ENCODE measurements at regions not wholly inside any gene's neighbourhood (a gene's known extent, or its start where the extent isn't known, plus 50 kb on each side); places are given as distances from the start of the nearest gene placed in this dataset.
"Not testable (repeated sequence)": the region's sequence is repeated elsewhere in the genome, so short reads cannot be mapped to it uniquely, and the experiment has no call there.

DNA sequence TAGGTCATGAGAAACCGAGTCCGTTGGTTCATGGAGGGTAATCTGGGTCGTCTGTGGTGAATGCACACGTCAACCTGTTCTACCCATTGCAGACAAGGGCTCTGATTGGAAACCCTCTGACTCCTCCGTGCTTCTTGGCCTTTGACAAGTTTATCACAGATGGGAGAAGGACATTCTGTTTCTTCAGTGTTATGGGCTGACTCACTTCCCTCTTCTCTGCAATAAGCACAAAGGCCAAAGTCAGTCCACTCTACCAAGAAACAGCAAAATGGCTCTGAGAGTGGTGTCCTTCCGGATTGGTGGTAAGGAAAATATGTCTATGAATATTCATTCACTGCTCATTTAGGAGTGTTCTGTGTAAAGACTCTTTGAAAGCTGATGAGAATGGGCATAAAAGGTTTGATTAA is 89.3 kb downstream of the FEM1C start:
- CTCF ChIA-PET = no interaction called here

DNA sequence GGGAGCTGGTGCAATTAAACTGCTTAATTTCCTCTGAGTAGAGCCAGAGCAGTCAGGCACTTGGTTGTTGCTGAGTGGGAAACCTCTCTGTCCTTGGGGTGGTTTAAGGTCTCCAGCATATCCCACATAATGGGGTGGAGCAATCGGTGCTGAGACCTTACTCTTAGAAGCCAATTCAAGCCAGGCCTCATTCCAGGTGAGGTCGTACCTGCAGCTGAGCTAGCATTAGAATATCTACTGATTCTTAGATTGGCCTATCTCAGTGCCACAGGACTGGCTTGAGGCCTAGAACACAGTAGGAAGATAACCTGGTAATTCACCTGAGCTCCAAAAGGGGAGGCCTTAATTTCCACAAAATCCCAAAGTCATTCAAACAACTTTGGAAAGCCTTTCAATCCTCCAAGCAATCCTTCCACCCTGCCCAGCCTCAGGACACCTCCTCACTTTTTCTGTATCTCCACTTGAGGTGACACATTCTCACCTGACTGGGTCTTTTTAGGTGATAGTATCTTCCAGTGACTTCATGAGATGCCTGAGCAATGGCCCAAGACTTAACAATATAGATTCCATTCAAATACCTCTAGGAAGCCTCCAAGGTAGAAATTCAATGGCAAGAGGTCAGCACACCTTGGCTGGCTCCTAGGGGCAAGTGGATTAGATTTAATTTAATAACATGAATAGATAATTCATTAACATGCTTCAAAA is 91.0 kb downstream of the FEM1C start:
- no peak for DNase-seq (ENCODE audit: extremely low spot score)
- ChIA-PET CTCF (no interaction called here), POLR2A (no interaction called here)
- TF ChIP-seq L3MBTL2 (conservative IDR thresholded peaks at IDR 0.05) (no peak), CTBP1 (IDR thresholded peaks at IDR 0.05; ENCODE audit: borderline replicate concordance) (no peak), BHLHE40 (IDR thresholded peaks at IDR 0.05; ENCODE audit: borderline replicate concordance) (no peak), FOXA1 (IDR thresholded peaks at IDR 0.05) (no peak), FOXK2 (IDR thresholded peaks at IDR 0.05) (no peak)
- TF ChIP-seq, protein P1, sequence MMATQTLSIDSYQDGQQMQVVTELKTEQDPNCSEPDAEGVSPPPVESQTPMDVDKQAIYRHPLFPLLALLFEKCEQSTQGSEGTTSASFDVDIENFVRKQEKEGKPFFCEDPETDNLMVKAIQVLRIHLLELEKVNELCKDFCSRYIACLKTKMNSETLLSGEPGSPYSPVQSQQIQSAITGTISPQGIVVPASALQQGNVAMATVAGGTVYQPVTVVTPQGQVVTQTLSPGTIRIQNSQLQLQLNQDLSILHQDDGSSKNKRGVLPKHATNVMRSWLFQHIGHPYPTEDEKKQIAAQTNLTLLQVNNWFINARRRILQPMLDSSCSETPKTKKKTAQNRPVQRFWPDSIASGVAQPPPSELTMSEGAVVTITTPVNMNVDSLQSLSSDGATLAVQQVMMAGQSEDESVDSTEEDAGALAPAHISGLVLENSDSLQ (IDR thresholded peaks at IDR 0.05) = no peak

More for the DNA sequence above, 89.3 kb downstream of the FEM1C start:
- no peak for DNase-seq (ENCODE audit: extremely low spot score)
- TF ChIP-seq, protein P1 (IDR thresholded peaks at IDR 0.05) = no peak
- TF ChIP-seq NFRKB (IDR thresholded peaks at IDR 0.05) = no peak
- TF ChIP-seq BHLHE40 (IDR thresholded peaks at IDR 0.05; ENCODE audit: borderline replicate concordance) = no peak
- TF ChIP-seq ARNT (IDR thresholded peaks at IDR 0.05) = no peak
- no peak for TF ChIP-seq L3MBTL2 (conservative IDR thresholded peaks at IDR 0.05)
- no peak for TF ChIP-seq TARDBP (IDR thresholded peaks at IDR 0.05)
- TF ChIP-seq SUZ12 (IDR thresholded peaks at IDR 0.05) = no peak
- no peak for TF ChIP-seq SP1 (IDR thresholded peaks at IDR 0.05)
- no peak for TF ChIP-seq LEF1 (IDR thresholded peaks at IDR 0.05; ENCODE audit: borderline replicate concordance)
- no peak for TF ChIP-seq ELF4 (IDR thresholded peaks at IDR 0.05)
- TF ChIP-seq FOXK2 (IDR thresholded peaks at IDR 0.05) = no peak
- TF ChIP-seq HDGF (IDR thresholded peaks at IDR 0.05; ENCODE audit: borderline replicate concordance) = no peak
- TF ChIP-seq CTBP1 (IDR thresholded peaks at IDR 0.05; ENCODE audit: borderline replicate concordance) = no peak
- TF ChIP-seq ZNF384 (IDR thresholded peaks at IDR 0.05) = no peak
- TF ChIP-seq FOXM1 (IDR thresholded peaks at IDR 0.05; ENCODE audit: borderline replicate concordance) = no peak
- POLR2A ChIA-PET = no interaction called here

DNA sequence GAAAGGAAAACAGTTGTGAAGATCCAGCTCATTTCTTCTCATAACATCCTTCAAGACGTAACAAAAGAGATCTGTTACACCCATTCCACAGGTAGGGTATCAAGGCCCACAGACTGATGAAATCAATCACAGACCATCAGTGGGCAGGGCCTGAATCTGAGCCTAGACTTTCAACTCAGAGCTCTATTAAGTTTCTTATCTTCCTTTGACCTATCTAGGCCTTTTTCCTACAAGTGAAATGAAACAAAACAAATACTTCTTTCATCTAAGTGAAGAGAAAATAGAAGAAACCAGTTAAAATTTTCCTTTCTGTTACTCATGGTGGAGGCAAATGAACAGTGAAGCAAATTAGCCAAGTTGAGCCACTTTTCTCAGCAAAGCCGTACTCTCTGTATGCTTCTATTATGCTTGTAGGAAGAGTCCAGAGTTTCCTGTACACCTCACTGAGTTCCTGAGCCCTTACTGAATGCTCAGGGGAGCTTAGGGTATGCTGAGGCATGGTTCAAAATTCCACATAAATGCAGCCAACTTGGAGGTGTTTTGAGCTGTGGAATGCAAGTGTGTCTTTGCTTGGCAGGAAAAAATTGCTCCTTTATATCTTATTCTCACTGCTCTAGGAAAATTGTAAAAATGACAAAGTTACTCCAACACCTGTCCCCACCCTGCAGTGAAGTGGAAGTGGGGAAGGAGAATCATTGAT is 91.9 kb downstream of the FEM1C start:
- ChIA-PET POLR2A (no interaction called here), CTCF (interaction anchor here (0.6 kb wide), 1 partner anchor 19 kb away, joined by 3 read pairs; no protein-coding TSS in a partner anchor)
- TF ChIP-seq SP1 (IDR thresholded peaks at IDR 0.05) (no peak), ARNT (IDR thresholded peaks at IDR 0.05) (no peak), SUZ12 (IDR thresholded peaks at IDR 0.05) (no peak), FOXM1 (IDR thresholded peaks at IDR 0.05; ENCODE audit: borderline replicate concordance) (no peak), FOXK2 (IDR thresholded peaks at IDR 0.05) (no peak)
- no peak for DNase-seq (ENCODE audit: extremely low spot score)

DNA sequence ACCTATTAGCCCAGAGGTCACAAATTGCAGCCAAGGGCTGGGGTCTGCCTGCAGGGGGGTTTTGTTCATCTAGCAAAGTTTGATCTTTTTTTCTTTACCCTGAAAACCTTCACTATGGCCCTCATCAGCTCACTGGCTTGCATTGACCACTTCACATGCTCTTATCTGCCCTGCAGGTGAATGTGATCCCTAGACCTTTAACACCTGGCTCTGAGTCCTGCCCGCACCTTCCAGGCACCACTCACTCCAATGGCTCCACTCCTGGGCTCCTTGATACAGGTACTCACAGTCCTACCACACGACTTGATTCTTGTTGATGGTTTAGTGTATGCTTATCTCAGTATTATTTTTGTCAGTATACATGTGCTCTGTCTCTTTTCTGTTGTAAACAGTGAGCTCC is 92.5 kb downstream of the FEM1C start:
- POLR2A ChIA-PET = no interaction called here

DNA sequence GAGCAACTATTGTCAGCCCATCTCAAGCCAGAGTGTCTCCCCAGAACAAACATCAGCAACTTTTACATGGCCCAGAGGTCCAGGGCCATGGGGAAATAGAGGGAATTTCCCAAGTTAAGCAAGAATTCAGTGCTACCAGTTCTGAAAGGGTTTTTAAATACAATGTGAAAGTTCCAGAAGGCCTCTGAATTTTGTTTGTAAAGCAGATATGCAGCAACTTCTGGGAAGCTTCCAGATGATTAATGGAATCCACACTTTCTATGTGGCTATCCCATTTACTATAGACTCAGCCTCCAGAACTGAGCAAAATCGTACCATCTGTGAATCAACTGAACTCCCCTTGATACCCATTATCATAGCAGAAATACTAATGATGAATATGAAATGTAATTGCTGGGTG is 93.8 kb downstream of the FEM1C start:
- CTCF ChIA-PET = interaction anchor here (0.8 kb wide), 1 partner anchor 26 kb away, joined by 3 read pairs; no protein-coding TSS in a partner anchor
- POLR2A ChIA-PET = no interaction called here
- no peak for DNase-seq (ENCODE audit: extremely low spot score)
- TF ChIP-seq CTBP1 (IDR thresholded peaks at IDR 0.05; ENCODE audit: borderline replicate concordance) = no peak
- no peak for TF ChIP-seq FOXM1 (IDR thresholded peaks at IDR 0.05; ENCODE audit: borderline replicate concordance)
- TF ChIP-seq FOXK2 (IDR thresholded peaks at IDR 0.05) = no peak
- no peak for TF ChIP-seq LEF1 (IDR thresholded peaks at IDR 0.05; ENCODE audit: borderline replicate concordance)
- no peak for TF ChIP-seq HDGF (IDR thresholded peaks at IDR 0.05; ENCODE audit: borderline replicate concordance)
- TF ChIP-seq SP1 (IDR thresholded peaks at IDR 0.05) = no peak
- no peak for TF ChIP-seq ARNT (IDR thresholded peaks at IDR 0.05)

More for the DNA sequence above, 92.5 kb downstream of the FEM1C start:
- TF ChIP-seq BHLHE40 (IDR thresholded peaks at IDR 0.05; ENCODE audit: borderline replicate concordance) (no peak), HDGF (IDR thresholded peaks at IDR 0.05; ENCODE audit: borderline replicate concordance) (no peak), ARNT (IDR thresholded peaks at IDR 0.05) (no peak), L3MBTL2 (conservative IDR thresholded peaks at IDR 0.05) (no peak)
- CTCF ChIA-PET = interaction anchor here (0.6 kb wide), 1 partner anchor 20 kb away, joined by 3 read pairs; no protein-coding TSS in a partner anchor
- DNase-seq (ENCODE audit: extremely low spot score) = no peak

DNA sequence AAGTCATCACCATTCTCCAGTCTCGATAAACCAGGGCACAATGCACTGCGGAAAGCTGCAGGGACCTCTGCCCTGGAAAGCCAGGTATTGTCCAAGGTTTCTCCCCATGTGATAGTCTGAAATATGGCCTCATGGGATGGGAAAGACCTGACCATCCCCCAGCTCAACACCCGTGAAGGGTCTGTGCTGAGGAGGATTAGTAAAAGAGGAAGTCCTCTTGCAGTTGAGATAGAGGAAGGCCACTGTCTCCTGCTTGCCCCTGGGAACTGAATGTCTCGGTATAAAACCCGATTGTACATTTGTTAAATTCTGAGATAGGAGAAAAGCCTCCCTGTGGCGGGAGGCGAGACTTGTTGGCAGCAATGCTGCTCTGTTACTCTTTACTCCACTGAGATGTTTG is 95.9 kb downstream of the FEM1C start:
- CTCF ChIA-PET; POLR2A ChIA-PET; DNase-seq (ENCODE audit: extremely low spot score): not testable (repeated sequence)

DNA sequence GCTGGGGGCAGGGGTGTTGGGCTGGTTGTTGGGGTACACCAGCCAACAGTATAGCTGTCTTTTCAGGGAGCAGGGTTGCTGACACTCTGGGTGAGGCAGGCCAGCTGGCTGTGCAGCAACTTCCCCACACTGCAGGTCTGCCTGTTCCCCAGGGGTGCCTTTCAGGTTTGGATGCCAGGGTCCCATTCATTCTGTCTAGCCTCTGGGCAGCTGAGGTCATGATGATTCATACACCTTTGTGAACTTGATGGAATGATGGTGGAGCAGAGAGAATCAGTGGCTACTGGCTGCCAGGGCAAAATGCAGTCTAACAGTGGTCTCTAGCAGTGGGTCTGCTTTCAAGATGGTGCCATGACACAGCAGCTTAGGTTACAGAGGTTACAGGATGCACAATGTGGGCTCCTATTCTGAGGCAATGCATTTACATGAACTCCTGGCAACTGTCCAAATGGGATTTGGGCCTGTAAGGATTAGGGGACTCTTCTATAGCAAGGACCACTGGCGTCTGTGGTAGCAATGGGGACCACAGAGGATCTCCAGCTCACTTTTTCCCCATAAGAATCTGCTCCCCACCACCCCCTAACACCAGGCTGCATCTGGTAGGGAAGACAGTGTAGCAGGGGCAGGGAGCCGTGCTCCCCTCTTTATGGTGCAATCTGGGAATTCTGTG is 103.7 kb downstream of the FEM1C start:
- ChIA-PET POLR2A (no interaction called here), CTCF (no interaction called here)
- TF ChIP-seq FOXM1 (IDR thresholded peaks at IDR 0.05; ENCODE audit: borderline replicate concordance) (no peak), SP1 (IDR thresholded peaks at IDR 0.05) (no peak), FOXK2 (IDR thresholded peaks at IDR 0.05) (no peak), SUZ12 (IDR thresholded peaks at IDR 0.05) (no peak), FOXA1 (IDR thresholded peaks at IDR 0.05) (no peak), CTBP1 (IDR thresholded peaks at IDR 0.05; ENCODE audit: borderline replicate concordance) (no peak), HDGF (IDR thresholded peaks at IDR 0.05; ENCODE audit: borderline replicate concordance) (no peak), BHLHE40 (IDR thresholded peaks at IDR 0.05; ENCODE audit: borderline replicate concordance) (no peak), NFRKB (IDR thresholded peaks at IDR 0.05) (no peak), ELF4 (IDR thresholded peaks at IDR 0.05) (no peak)
- TF ChIP-seq, protein P1 (IDR thresholded peaks at IDR 0.05) = no peak
- no peak for DNase-seq (ENCODE audit: extremely low spot score)

Data from HEK293T (cell line).